GM12873 (cell line): ENCODE measurements at regions not wholly inside any gene's neighbourhood (a gene's known extent, or its start where the extent isn't known, plus 50 kb on each side); places are given as distances from the start of the nearest gene placed in this dataset.

Experiments used
- TF ChIP-seq, protein P1 (sequence below): IDR thresholded peaks from 2 replicates; pipeline ENCODE4 v1.5.1; 2012; ENCODE audit warnings: low read depth, mild to moderate bottlenecking, moderate library complexity, low read length, control low read depth; ENCODE audit not compliant: insufficient read depth; ENCODE audit errors: missing control alignments

DNA sequence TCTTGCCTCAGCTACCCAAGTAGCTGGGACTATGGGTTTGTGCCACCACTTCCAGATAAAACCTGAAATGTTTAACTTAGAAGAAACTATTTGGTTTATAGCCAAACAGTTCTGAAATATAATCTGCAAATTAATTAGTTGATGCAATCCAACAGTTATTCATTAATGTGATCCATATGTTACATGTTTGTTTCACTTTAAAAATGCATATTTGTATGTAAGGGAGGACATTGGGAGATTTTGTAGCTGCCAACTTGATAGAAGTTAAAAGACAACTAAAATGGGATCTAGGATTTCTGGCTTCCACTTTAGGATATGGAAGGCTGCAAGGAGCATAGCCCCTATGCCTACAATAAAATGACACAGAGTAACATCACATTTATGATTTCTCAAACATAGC is 532.5 kb upstream of the SLC10A2 start:
- TF ChIP-seq, protein P1, sequence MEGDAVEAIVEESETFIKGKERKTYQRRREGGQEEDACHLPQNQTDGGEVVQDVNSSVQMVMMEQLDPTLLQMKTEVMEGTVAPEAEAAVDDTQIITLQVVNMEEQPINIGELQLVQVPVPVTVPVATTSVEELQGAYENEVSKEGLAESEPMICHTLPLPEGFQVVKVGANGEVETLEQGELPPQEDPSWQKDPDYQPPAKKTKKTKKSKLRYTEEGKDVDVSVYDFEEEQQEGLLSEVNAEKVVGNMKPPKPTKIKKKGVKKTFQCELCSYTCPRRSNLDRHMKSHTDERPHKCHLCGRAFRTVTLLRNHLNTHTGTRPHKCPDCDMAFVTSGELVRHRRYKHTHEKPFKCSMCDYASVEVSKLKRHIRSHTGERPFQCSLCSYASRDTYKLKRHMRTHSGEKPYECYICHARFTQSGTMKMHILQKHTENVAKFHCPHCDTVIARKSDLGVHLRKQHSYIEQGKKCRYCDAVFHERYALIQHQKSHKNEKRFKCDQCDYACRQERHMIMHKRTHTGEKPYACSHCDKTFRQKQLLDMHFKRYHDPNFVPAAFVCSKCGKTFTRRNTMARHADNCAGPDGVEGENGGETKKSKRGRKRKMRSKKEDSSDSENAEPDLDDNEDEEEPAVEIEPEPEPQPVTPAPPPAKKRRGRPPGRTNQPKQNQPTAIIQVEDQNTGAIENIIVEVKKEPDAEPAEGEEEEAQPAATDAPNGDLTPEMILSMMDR = no peak

DNA sequence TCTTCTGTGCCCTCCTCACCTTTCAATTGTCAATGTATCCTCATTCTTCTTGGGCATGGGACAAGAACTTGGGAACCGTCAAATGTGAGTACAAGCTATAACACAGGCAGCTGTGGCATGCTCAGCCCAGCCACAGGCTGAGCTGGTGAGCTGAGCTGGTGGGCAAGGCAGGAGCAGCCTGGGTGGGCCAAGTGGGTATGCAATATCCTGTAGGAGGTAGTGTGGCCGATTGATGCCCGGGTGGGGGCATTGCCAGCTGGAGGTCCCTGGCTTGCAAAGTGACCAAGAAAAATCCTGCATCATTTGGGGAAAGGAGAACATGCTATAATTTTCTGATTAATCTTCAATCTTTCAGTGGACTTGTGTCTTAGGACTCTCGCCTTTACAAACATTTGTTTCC is 507.2 kb upstream of the SLC10A2 start:
- TF ChIP-seq, protein P1 = no peak

DNA sequence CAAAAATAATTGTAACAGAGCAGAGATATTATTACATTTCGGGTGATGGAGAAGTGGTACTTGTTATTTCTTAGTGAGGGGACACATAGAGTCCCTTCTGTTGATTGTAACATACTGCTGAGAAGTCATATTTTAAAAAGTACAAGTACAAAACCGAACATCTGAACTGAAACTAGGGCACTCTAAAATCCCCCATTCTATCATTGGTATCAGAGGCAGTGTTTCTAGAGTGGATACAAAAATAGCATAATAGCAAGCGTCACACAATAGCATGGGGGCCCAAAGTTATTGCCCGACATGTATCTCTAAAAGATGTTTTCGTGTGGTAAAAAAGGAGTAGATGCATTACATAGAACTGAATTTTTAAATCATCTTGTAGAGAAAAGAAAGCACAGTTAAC is 502.1 kb upstream of the SLC10A2 start:
- TF ChIP-seq, protein P1 = no peak

DNA sequence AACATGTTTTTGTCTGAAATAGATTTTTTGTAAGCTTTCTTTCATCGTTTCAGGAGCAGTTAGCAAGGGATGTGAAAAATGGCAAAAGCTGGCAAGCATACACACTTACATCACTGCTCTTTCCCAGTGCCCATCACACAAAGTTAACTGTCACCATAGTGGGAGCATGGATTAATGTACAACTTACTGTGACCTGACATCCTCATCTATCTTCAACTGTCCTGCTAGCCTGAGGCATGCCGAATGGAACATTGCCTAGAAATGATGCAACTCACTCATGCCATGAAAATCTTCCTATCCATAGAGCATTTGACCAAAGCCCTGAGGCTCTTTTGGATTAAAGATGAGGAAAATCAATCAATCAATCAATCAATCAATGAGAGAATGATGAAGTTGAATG is 491.7 kb upstream of the SLC10A2 start:
- TF ChIP-seq, protein P1 = no peak

DNA sequence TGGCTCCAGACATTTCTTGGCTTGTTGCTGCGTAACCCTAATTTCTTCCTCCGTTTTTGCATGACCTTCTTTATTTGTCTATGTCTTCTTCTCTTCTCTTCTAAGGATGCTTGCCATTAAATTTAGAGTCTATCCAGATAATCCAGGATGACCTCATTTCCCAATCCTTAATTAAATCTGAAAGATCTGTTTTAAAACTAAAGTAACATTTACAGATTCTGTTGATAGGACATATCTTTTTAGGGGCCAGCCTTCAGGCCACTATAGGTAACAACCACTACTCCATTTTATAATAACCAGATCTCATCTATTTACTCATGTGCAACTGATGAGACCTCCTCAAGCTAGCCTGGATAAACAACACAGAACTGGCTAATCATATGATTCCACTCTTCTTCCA is 490.5 kb upstream of the SLC10A2 start:
- TF ChIP-seq, protein P1 = no peak

DNA sequence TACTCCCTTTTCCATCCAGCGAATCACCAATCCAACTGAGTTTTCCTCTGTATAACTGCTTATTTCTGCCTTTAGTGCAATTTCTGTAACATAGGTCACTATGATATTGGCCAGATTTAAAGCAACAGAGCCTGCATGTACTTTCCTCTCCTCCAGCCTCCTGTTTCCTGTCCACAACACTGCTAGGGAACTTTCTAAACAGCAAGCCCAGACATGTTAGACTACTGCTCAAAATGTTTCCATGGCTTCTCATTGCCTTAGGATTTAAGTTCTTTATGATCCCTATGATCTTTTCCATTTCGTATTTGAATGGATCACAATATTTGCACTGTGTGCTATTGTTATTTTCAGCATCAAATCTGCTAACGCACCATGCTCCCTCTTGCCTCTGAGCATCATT is 481.7 kb upstream of the SLC10A2 start:
- TF ChIP-seq, protein P1 = no peak

DNA sequence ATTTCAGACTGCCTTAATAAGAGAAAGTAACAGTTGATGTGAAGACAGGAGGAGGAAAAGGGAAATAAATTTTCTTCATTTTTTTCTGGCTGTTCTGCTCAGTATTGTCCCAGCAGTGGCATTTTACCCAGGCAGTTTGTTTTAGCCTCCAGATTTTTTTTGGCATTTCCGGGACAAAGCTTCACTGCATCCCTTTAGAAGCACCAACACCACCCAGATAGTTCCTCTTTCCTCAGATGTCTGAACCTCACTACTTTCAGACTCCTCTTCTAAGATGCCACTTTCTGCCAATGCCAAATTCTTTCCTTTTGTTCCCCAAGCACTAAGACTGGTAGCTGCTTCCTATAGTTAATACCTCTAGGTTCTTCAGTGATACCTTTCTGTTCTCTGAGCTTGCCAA is 480.1 kb upstream of the SLC10A2 start:
- TF ChIP-seq, protein P1 = no peak
